Natural killer cell (primary cell): ENCODE measurements at regions not wholly inside any gene's neighbourhood (a gene's known extent, or its start where the extent isn't known, plus 50 kb on each side); places are given as distances from the start of the nearest gene placed in this dataset.

Experiments used
- ATAC-seq, 3 donors: fragments of 150-1000 bp in 2 of 3; fragments of 200-7000 bp in 1 of 3; cut with Tn5 transposase; 1 replicate in 1 of 3; 2 replicates in 2 of 3; pipeline ENCODE4 v1.10.0; 2021; ENCODE audit warnings: mild to moderate bottlenecking in 2 of 3, moderate library complexity in 2 of 3
- DNase-seq, 2 donors: peaks; one replicate each; pipeline versions ENCODE4 v3.0.0 to v3.0.0-alpha.2; 2013 to 2021; ENCODE audit warnings: mixed read lengths in 1 of 2
- H3K27ac ChIP-seq: one replicate; pipeline ENCODE4 v1.5.1; 2013; ENCODE audit warnings: mild to moderate bottlenecking, low read length
- H3K27me3 ChIP-seq: one replicate; pipeline ENCODE4 v1.6.1; 2013; ENCODE audit warnings: low read length; ENCODE audit not compliant: control insufficient read depth, insufficient read depth
- H3K36me3 ChIP-seq: one replicate; pipeline ENCODE4 v1.6.1; 2013; ENCODE audit warnings: low read length; ENCODE audit not compliant: control insufficient read depth, insufficient read depth
- H3K4me1 ChIP-seq: one replicate; pipeline ENCODE4 v1.6.1; 2013; ENCODE audit warnings: low read length; ENCODE audit not compliant: control insufficient read depth, insufficient read depth
- H3K4me3 ChIP-seq: one replicate; pipeline ENCODE4 v1.5.1; 2013; ENCODE audit warnings: low read length
- H3K9me3 ChIP-seq: one replicate; pipeline ENCODE4 v1.6.1; 2013; ENCODE audit warnings: low read length; ENCODE audit not compliant: control insufficient read depth, insufficient read depth
- H3K27ac Mint-ChIP-seq, 2 donors: one replicate each; pipeline ENCODE4 v1.8.0; 2022; ENCODE audit warnings: mild to moderate bottlenecking in 2 of 2, mixed read lengths in 2 of 2, moderate library complexity in 1 of 2
- H3K27me3 Mint-ChIP-seq, 2 donors: one replicate each; pipeline ENCODE4 v1.8.0; 2022; ENCODE audit warnings: low read depth in 2 of 2, mixed read lengths in 2 of 2
- H3K36me3 Mint-ChIP-seq: one replicate; pipeline ENCODE4 v1.8.0; 2022; ENCODE audit warnings: mixed read lengths
- H3K4me1 Mint-ChIP-seq, 2 donors: one replicate each; pipeline ENCODE4 v1.8.0; 2022; ENCODE audit warnings: mixed read lengths in 2 of 2
- H3K4me3 Mint-ChIP-seq: one replicate; pipeline ENCODE4 v1.8.0; 2022; ENCODE audit warnings: mild to moderate bottlenecking, moderate library complexity, mixed read lengths
- H3K9me3 Mint-ChIP-seq, 2 donors: one replicate each; pipeline ENCODE4 v1.8.0; 2022; ENCODE audit warnings: mixed read lengths in 2 of 2
- WGBS: methylation state at CpG from one replicate; pipeline ENCODE4 v1.1.7; 2013; ENCODE audit warnings: missing lambda C conversion rate; ENCODE audit not compliant: insufficient coverage; 5-methylcytosine and 5-hydroxymethylcytosine counted together
- intact Hi-C: fragments of 100-400 bp; cut with micrococcal nuclease; formaldehyde crosslinking; loops from one replicate; pipeline ENCODE4 v1.14.2; 2022
- TF ChIP-seq, protein P1 (sequence below): fragments of 200-600 bp; IDR thresholded peaks from one replicate; pipeline ENCODE4 v1.8.0; 2022; ENCODE audit warnings: antibody characterized with exemption

DNA sequence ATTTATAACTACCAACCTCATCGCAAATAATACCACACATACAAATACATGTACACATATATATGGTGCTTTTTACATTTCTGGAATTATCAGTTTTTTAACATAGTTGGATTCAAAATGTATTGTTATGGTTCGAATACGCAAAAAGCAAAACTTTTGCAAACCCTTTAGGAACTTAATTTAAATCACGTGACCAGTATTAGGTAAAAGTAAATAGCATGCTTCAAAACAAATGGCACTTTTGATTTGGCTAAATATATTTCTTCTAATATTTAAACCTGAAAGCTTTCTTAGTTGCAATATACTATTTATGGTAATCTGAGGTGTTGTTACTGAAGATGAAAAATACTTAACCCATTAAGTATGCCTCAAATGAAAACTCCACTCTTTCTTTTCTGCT is 341.4 kb downstream of the C4orf33 start:
- intact Hi-C loops: no loop called here
- H3K27ac Mint-ChIP-seq: no peak overlapping the region
- no peaks in the 10 kb centered on the region for H3K4me1 ChIP-seq
- no peak overlapping the region for H3K4me3 Mint-ChIP-seq
- no peaks in the 10 kb centered on the region for H3K27me3 Mint-ChIP-seq
- no peaks in the 10 kb centered on the region for H3K9me3 ChIP-seq
- H3K36me3 Mint-ChIP-seq: no peaks in the 10 kb centered on the region
- no peak overlapping the region for H3K4me3 ChIP-seq
- DNase-seq (no peak), ATAC-seq (no peak)
- no peaks in the 10 kb centered on the region for H3K9me3 Mint-ChIP-seq
- no peak overlapping the region for H3K27ac ChIP-seq
- WGBS: no CpG with 5 or more reads among the region's 4 CpGs
- no peaks in the 10 kb centered on the region for H3K4me1 Mint-ChIP-seq
- H3K36me3 ChIP-seq: no peaks in the 10 kb centered on the region
- no peaks in the 10 kb centered on the region for H3K27me3 ChIP-seq
- TF ChIP-seq, protein P1, sequence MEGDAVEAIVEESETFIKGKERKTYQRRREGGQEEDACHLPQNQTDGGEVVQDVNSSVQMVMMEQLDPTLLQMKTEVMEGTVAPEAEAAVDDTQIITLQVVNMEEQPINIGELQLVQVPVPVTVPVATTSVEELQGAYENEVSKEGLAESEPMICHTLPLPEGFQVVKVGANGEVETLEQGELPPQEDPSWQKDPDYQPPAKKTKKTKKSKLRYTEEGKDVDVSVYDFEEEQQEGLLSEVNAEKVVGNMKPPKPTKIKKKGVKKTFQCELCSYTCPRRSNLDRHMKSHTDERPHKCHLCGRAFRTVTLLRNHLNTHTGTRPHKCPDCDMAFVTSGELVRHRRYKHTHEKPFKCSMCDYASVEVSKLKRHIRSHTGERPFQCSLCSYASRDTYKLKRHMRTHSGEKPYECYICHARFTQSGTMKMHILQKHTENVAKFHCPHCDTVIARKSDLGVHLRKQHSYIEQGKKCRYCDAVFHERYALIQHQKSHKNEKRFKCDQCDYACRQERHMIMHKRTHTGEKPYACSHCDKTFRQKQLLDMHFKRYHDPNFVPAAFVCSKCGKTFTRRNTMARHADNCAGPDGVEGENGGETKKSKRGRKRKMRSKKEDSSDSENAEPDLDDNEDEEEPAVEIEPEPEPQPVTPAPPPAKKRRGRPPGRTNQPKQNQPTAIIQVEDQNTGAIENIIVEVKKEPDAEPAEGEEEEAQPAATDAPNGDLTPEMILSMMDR: no peak

DNA sequence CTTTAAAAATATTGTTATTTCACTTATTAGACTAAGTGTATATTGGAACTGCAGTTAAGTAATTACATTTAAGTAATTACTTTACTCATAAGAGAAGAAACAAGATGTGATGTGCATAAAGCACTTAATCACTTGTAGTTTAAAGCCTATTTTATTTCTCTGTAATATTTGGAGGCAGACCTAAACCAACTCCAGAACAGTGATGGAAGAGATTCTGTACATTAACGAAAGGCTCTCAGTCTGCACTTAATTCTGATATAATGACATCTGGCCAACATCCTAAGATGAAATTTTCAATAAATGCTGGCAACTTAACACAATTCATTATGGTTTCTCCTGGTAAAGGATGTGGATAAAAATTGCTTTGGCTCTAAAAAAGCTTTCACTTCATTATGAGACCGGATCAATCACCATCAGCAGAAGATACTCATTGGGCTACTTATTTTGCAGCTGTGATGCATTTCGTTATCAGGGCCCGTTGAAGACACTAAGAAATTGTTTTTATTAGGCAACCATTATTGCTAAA is 342.6 kb downstream of the C4orf33 start:
- no peak for ATAC-seq
- H3K27me3 ChIP-seq: no peaks in the 10 kb centered on the region
- TF ChIP-seq, protein P1: no peak
- intact Hi-C loops: no loop called here
- 82% methylated on average over 3 of the region's 4 CpGs for WGBS
- H3K9me3 Mint-ChIP-seq: no peaks in the 10 kb centered on the region
- no peaks in the 10 kb centered on the region for H3K36me3 ChIP-seq
- no peaks in the 10 kb centered on the region for H3K4me1 ChIP-seq
- H3K27ac ChIP-seq: no peak overlapping the region
- H3K27me3 Mint-ChIP-seq: no peaks in the 10 kb centered on the region
- H3K9me3 ChIP-seq: no peaks in the 10 kb centered on the region
- DNase-seq: no peak
- no peak overlapping the region for H3K4me3 Mint-ChIP-seq
- no peaks in the 10 kb centered on the region for H3K4me1 Mint-ChIP-seq
- H3K4me3 ChIP-seq: no peak overlapping the region
- no peak overlapping the region for H3K27ac Mint-ChIP-seq
- no peaks in the 10 kb centered on the region for H3K36me3 Mint-ChIP-seq

DNA sequence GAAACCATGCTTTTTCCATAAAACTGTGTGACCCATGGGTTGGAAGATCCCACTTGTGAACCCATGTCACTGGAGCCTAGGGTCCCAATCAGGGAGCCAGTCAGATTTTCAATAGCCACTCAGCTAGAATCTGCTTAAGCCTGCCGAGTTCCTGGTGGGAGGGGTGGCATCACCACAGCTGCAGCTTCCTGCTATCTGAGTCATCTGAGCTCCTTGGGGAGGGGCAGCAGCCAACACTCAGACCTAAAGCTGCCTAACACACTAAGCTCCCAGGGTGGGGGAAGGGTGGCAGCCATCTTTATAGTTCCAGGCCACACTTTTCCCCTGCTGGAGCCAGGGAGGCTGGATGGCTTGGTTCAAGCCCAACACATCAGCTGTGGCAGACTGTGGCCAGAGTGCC is 350.1 kb downstream of the C4orf33 start:
- H3K4me3 Mint-ChIP-seq: no peak overlapping the region
- H3K4me3 ChIP-seq: no peak overlapping the region
- intact Hi-C loops: no loop called here
- H3K36me3 Mint-ChIP-seq: no peaks in the 10 kb centered on the region
- H3K27ac ChIP-seq: no peak overlapping the region
- H3K4me1 ChIP-seq: no peaks in the 10 kb centered on the region
- peaks cover 7 to 10% of the 10 kb centered on the region in 2 donors for H3K9me3 Mint-ChIP-seq
- TF ChIP-seq, protein P1: no peak
- H3K27me3 ChIP-seq: no peaks in the 10 kb centered on the region
- H3K9me3 ChIP-seq: peaks cover 2% of the 10 kb centered on the region
- ATAC-seq (no peak), DNase-seq (no peak)
- 75% methylated on average over 1 of the region's 1 CpG for WGBS
- H3K4me1 Mint-ChIP-seq: no peaks in the 10 kb centered on the region
- no peak overlapping the region for H3K27ac Mint-ChIP-seq
- no peaks in the 10 kb centered on the region for H3K36me3 ChIP-seq
- H3K27me3 Mint-ChIP-seq: no peaks in the 10 kb centered on the region

DNA sequence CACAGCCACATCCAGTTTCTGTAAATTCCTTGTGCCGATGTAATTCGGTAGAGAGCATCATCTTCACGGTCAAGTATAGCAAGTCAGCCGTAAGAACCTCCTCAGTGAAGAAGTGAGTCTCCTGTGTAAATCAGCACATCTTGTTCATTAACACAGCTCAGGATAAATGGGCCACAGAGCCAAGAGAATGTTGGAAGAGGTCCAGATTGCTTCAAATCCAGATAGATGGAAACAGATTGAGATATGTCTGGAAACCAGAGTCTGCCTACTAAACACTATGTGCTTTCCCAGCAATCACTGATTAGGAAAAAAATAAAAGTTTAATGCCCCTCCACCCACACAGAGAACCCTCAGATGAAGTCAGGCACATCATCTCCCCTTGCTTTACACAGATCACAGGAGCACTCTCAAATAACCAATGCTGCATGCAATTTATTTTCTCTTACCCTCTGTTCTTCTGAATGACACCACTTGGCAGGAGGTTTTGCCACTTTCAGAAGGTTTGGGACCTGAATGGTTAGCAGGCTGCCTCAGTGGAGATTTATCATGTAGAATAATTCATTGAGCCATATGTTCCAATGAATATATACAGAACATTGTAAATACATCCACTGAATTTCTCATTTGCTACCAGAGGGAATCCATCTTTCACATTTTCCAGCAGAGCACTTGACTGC is 357.7 kb downstream of the C4orf33 start:
- DNase-seq: no peak
- H3K27me3 ChIP-seq: no peaks in the 10 kb centered on the region
- no peak overlapping the region for H3K27ac Mint-ChIP-seq
- no peak overlapping the region for H3K4me3 ChIP-seq
- H3K36me3 ChIP-seq: no peaks in the 10 kb centered on the region
- H3K27ac ChIP-seq: no peak overlapping the region
- no peak overlapping the region for H3K4me3 Mint-ChIP-seq
- intact Hi-C loops: no loop called here
- H3K9me3 Mint-ChIP-seq: peaks cover 6 to 11% of the 10 kb centered on the region in 2 donors
- no peaks in the 10 kb centered on the region for H3K36me3 Mint-ChIP-seq
- ATAC-seq: no peak
- no peaks in the 10 kb centered on the region for H3K27me3 Mint-ChIP-seq
- 91% methylated on average over 4 of the region's 4 CpGs for WGBS
- H3K4me1 ChIP-seq: no peaks in the 10 kb centered on the region
- no peaks in the 10 kb centered on the region for H3K4me1 Mint-ChIP-seq
- no peaks in the 10 kb centered on the region for H3K9me3 ChIP-seq
- TF ChIP-seq, protein P1: no peak
